ENCODE measurements at regions not wholly inside any gene's neighbourhood (a gene's known extent, or its start where the extent isn't known, plus 50 kb on each side); places are given as distances from the start of the nearest gene placed in this dataset.
"Not testable (repeated sequence)": the region's sequence is repeated elsewhere in the genome, so short reads cannot be mapped to it uniquely, and the experiment has no call there.

DNA sequence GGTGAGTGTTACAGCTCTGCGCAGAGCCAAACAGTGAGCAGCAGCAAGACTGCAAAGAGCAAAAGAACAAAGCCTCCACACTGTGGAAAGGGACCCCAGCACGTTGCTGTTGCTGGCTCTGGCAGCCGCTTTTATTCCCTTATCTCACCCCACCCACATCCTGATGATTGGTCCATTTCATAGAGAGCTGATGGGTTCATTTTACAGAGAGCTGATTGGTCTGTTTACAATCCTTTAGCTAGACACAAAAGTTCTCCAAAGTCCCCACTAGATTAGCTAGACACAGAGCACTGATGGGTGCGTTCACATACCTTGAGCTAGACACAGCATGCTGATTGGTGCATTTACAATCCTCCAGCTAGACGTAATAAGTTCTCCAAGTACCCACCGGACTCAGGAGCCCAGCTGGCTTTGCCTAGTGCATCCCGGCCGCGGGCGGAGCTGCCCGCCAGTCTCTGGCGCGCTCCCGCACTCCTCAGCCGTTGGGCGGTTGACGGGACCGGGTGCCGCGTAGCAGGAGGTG, 291.4 kb upstream of the PRSS16 start:
- POLR2A ChIA-PET; FAIRE-seq; H3K9me3 ChIP-seq (ENCODE audit: low read length); H3K4me1 ChIP-seq (ENCODE audit: insufficient read depth, low read length); CTCF ChIA-PET (ENCODE audit: low intra/inter-chr PET ratio, low total read pairs); H3K36me3 ChIP-seq (replicated peaks in 1 of 2; ENCODE audit: control insufficient read depth in 1 of 2, insufficient read depth in 2 of 2, low read length in 2 of 2); in situ Hi-C loops (cut with HindIII; ENCODE audit: extremely low pct_ligation_motif_present, low pct_unique_long_range_greater_than_20kb); H3K79me2 ChIP-seq (ENCODE audit: insufficient read depth, low read length); BruUV-seq (replicated peaks); H4K20me1 ChIP-seq (ENCODE audit: insufficient read depth, low read length); H3K27me3 ChIP-seq (ENCODE audit: control insufficient read depth in 1 of 2, insufficient read depth in 2 of 2, low read length in 2 of 2): not testable (repeated sequence)
- TF ChIP-seq ZNF777 (CRISPR knock-in tag; IDR thresholded peaks at IDR 0.05) (peak; percentile 78), DMAP1 (CRISPR knock-in tag; IDR thresholded peaks at IDR 0.05) (0 out of 2 replicates have a peak, but pooled peaks have one; percentile 7), SRY (CRISPR knock-in tag; IDR thresholded peaks at IDR 0.05) (0 out of 2 replicates have a peak, but pooled peaks have one; percentile 39), YEATS4 (CRISPR knock-in tag; IDR thresholded peaks at IDR 0.05; ENCODE audit: borderline replicate concordance) (peak; percentile 40; the same call in 1 of the 2 replicates), POLR2AphosphoS5 (IDR thresholded peaks at IDR 0.05; ENCODE audit: low read depth, low read length) (peak; percentile 46), HOMEZ (CRISPR knock-in tag; IDR thresholded peaks at IDR 0.05; ENCODE audit: low read depth) (peak; percentile 78; the same call in 1 of the 2 replicates), POLR2G (IDR thresholded peaks at IDR 0.05; ENCODE audit: low read depth, low read length) (peak; percentile 33), NFYC (CRISPR knock-in tag; IDR thresholded peaks at IDR 0.05) (peak; percentile 81), ZMYM4 (CRISPR knock-in tag; IDR thresholded peaks at IDR 0.05) (peak; percentile 80), POGZ (CRISPR knock-in tag; IDR thresholded peaks at IDR 0.05) (0 out of 2 replicates have a peak, but pooled peaks have one; percentile 12), POLR2A (IDR thresholded peaks at IDR 0.05; ENCODE audit: insufficient read depth in 1 of 2, low read depth in 2 of 2, low read length in 2 of 2) (peak; percentile 54; a peak in 3 of 4 replicates), ZNF414 (CRISPR knock-in tag; IDR thresholded peaks at IDR 0.05) (0 out of 2 replicates have a peak, but pooled peaks have one; percentile 17), NFYB (CRISPR knock-in tag; IDR thresholded peaks at IDR 0.05) (peak; percentile 84), NCOA2 (CRISPR knock-in tag; IDR thresholded peaks at IDR 0.05) (peak; percentile 2; the same call in 1 of the 2 replicates), ARID4A (CRISPR knock-in tag; IDR thresholded peaks at IDR 0.05; ENCODE audit: borderline replicate concordance) (0 out of 2 replicates have a peak, but pooled peaks have one; percentile 7)
- TF ChIP-seq, protein P1, sequence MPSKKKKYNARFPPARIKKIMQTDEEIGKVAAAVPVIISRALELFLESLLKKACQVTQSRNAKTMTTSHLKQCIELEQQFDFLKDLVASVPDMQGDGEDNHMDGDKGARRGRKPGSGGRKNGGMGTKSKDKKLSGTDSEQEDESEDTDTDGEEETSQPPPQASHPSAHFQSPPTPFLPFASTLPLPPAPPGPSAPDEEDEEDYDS (CRISPR knock-in tag; IDR thresholded peaks at IDR 0.05), result peak; percentile 67
- H2AFZ ChIP-seq (ENCODE audit: low read length), result peak overlapping the region; percentile 12
- H3K4me3 ChIP-seq (replicated peaks in 1 of 3; ENCODE audit: insufficient read depth in 1 of 3, low read depth in 2 of 3, low read length in 3 of 3), result peak overlapping the region; percentile 45 to 61 (median 53); a peak in 5 of 6 replicates
- H3K9ac ChIP-seq (ENCODE audit: insufficient read depth, low read depth, low read length), result peak overlapping the region; percentile 52
- 28% methylated on average over 4 of the region's 20 CpGs for WGBS (ENCODE audit: low lambda C conversion rate)
- peak overlapping the region; percentile 56 for H3K4me2 ChIP-seq (ENCODE audit: low read depth, low read length)
- ATAC-seq, result peak; percentile 80
- DNase-seq (ENCODE audit: low spot score), result peak; percentile 91
- intact Hi-C loops (cut with micrococcal nuclease; ENCODE audit: unreplicated experiment), result loop anchor here (2.0 kb wide), 1 partner anchor 123 kb away; no protein-coding TSS in a partner anchor
- H3K27ac ChIP-seq (ENCODE audit: extremely low read length, insufficient read depth, low read length), result peak overlapping the region; percentile 65

Data from HepG2 (cell line).